Dendritic cell treated with granulocyte-macrophage colony-stimulating factor and Interleukin-4, amounts not matched to agents 40 ng/mL and 50 ng/mL, for 4 days (primary cell): ENCODE measurements at regions not wholly inside any gene's neighbourhood (a gene's known extent, or its start where the extent isn't known, plus 50 kb on each side); places are given as distances from the start of the nearest gene placed in this dataset.

ENCODE experiments used
- H3K27ac Mint-ChIP-seq: one replicate; pipeline ENCODE4 v1.8.0; 2022; ENCODE audit warnings: mild to moderate bottlenecking, mixed read lengths
- H3K27me3 Mint-ChIP-seq: one replicate; pipeline ENCODE4 v1.8.0; 2022; ENCODE audit warnings: mild to moderate bottlenecking, mixed read lengths
- H3K36me3 Mint-ChIP-seq: one replicate; pipeline ENCODE4 v1.8.0; 2022; ENCODE audit warnings: low read depth, mixed read lengths
- H3K4me1 Mint-ChIP-seq: one replicate; pipeline ENCODE4 v1.8.0; 2022; ENCODE audit warnings: low read depth, mixed read lengths
- H3K4me3 Mint-ChIP-seq: one replicate; pipeline ENCODE4 v1.8.0; 2022; ENCODE audit warnings: mild to moderate bottlenecking, moderate library complexity, mixed read lengths
- H3K9me3 Mint-ChIP-seq: one replicate; pipeline ENCODE4 v1.8.0; 2022; ENCODE audit warnings: mixed read lengths
- intact Hi-C: fragments of 100-400 bp; cut with micrococcal nuclease; formaldehyde crosslinking; loops from one replicate; pipeline ENCODE4 v1.15.0; 2022

DNA sequence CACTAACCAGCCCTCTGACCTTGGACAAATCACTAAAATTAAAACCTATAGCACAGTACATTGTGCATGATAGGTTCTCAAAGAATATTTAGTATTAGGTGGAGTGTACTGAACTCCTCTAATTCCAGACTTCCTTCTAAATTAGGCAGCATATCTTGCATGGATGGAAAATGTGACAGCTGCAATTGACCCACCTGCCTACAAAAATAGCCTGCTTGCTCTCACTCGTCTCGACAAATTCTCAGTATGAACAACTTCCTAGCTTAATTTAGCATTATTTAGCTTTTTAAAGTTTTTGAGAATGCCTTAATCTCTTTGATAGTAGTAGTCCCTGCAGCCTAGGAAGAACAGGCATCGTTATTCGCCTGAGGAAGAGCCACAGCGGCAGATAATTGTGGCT, 482.0 kb downstream of the PIK3C3 start:
- no peaks in the 10 kb centered on the region for H3K4me1 Mint-ChIP-seq
- no peak overlapping the region for H3K4me3 Mint-ChIP-seq
- no peaks in the 10 kb centered on the region for H3K9me3 Mint-ChIP-seq
- intact Hi-C loops, result no loop called here
- no peaks in the 10 kb centered on the region for H3K27me3 Mint-ChIP-seq
- H3K36me3 Mint-ChIP-seq, result no peaks in the 10 kb centered on the region
- H3K27ac Mint-ChIP-seq, result no peak overlapping the region

GRCh38 chr18:42437646-42438045, 482.6 kb downstream of the PIK3C3 start:
- intact Hi-C loops, result no loop called here
- no peaks in the 10 kb centered on the region for H3K4me1 Mint-ChIP-seq
- no peaks in the 10 kb centered on the region for H3K27me3 Mint-ChIP-seq
- H3K9me3 Mint-ChIP-seq, result no peaks in the 10 kb centered on the region
- no peaks in the 10 kb centered on the region for H3K36me3 Mint-ChIP-seq
- H3K4me3 Mint-ChIP-seq, result no peak overlapping the region
- H3K27ac Mint-ChIP-seq, result no peak overlapping the region

DNA sequence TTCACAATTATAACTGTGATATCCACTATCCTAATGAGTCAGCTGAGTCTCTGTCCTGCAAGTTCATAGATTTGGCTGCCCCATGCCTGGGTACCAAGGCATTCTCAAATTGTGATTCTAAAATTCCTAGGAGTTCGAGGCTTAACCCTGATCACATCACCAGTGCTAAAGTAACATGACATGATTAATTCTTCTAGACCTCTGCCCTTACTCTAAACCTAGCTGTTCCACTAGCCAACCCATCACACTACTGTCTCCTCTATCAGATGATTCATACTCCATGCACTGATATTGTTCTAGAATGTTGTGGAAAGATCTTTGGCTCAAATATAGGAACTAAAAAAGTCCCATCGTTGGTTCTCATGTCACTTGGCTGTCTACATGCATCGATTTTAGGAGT, 487.6 kb downstream of the PIK3C3 start:
- intact Hi-C loops, result no loop called here

GRCh38 chr18:42444349-42444748, 489.3 kb downstream of the PIK3C3 start:
- H3K4me1 Mint-ChIP-seq, result no peaks in the 10 kb centered on the region
- H3K36me3 Mint-ChIP-seq, result no peaks in the 10 kb centered on the region
- no peak overlapping the region for H3K27ac Mint-ChIP-seq
- no peak overlapping the region for H3K4me3 Mint-ChIP-seq
- H3K9me3 Mint-ChIP-seq, result peaks cover 29% of the 10 kb centered on the region
- H3K27me3 Mint-ChIP-seq, result no peaks in the 10 kb centered on the region
- intact Hi-C loops, result no loop called here

More for the DNA sequence above, 487.6 kb downstream of the PIK3C3 start:
- H3K4me1 Mint-ChIP-seq, result no peaks in the 10 kb centered on the region
- no peaks in the 10 kb centered on the region for H3K36me3 Mint-ChIP-seq
- no peaks in the 10 kb centered on the region for H3K27me3 Mint-ChIP-seq
- H3K27ac Mint-ChIP-seq, result no peak overlapping the region
- H3K4me3 Mint-ChIP-seq, result no peak overlapping the region
- peaks cover 17% of the 10 kb centered on the region for H3K9me3 Mint-ChIP-seq

DNA sequence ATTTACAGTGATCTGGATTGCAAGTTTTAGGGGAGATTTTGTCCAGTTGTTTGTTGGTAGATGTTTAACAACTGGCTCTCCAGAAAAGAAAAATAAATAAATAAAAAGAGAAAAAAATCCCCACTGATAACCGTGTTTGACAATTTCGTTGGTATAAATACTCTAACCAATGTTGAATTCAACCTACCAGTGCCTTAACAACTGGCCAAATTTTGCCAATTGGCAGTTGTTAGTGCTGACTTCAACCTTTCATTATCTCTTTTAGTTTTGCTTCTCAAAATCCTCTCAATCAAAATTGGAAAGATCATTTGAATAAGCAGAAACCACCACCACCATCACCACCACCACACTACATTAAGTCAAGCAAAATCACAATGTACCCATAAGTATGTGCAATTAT, 490.3 kb downstream of the PIK3C3 start:
- no peaks in the 10 kb centered on the region for H3K27me3 Mint-ChIP-seq

DNA sequence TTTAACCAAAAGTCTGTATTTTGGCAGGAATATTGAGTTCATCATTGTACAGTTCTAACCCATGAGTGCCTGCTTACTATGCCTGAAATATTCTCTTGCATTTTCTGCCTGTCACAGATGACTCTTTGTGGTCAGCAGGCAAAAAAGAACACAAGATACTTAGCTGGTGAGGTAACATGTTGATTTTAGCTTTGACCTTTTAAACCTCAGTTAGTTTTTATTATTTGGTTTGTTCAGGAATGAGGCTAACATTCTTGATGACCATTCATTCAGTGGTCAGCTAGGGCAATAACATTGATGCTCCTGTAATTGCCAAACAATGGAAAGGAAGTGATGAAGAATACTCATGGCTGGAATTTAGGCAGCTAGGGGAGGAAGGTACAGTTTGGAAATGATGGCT, 491.2 kb downstream of the PIK3C3 start:
- no peaks in the 10 kb centered on the region for H3K27me3 Mint-ChIP-seq
- peaks cover 34% of the 10 kb centered on the region for H3K9me3 Mint-ChIP-seq
- no peak overlapping the region for H3K4me3 Mint-ChIP-seq
- H3K27ac Mint-ChIP-seq, result no peak overlapping the region
- intact Hi-C loops, result no loop called here
- H3K4me1 Mint-ChIP-seq, result no peaks in the 10 kb centered on the region
- no peaks in the 10 kb centered on the region for H3K36me3 Mint-ChIP-seq

More for the DNA sequence above, 490.3 kb downstream of the PIK3C3 start:
- intact Hi-C loops, result no loop called here
- Mint-ChIP-seq H3K4me3 (no peak overlapping the region), H3K9me3 (peaks cover 29% of the 10 kb centered on the region), H3K27ac (no peak overlapping the region), H3K4me1 (no peaks in the 10 kb centered on the region), H3K36me3 (no peaks in the 10 kb centered on the region)

GRCh38 chr18:42447688-42448087, 492.7 kb downstream of the PIK3C3 start:
- no peaks in the 10 kb centered on the region for H3K4me1 Mint-ChIP-seq
- peaks cover 40% of the 10 kb centered on the region for H3K9me3 Mint-ChIP-seq
- no peak overlapping the region for H3K4me3 Mint-ChIP-seq
- intact Hi-C loops, result no loop called here
- H3K27me3 Mint-ChIP-seq, result no peaks in the 10 kb centered on the region
- no peaks in the 10 kb centered on the region for H3K36me3 Mint-ChIP-seq
- no peak overlapping the region for H3K27ac Mint-ChIP-seq

- H3K36me3 Mint-ChIP-seq, result no peaks in the 10 kb centered on the region
- intact Hi-C loops, result no loop called here
- no peaks in the 10 kb centered on the region for H3K9me3 Mint-ChIP-seq
- no peak overlapping the region for H3K4me3 Mint-ChIP-seq
- no peaks in the 10 kb centered on the region for H3K27me3 Mint-ChIP-seq
- no peaks in the 10 kb centered on the region for H3K4me1 Mint-ChIP-seq
- H3K27ac Mint-ChIP-seq, result no peak overlapping the region
These were observed 503.2 kb downstream of the PIK3C3 start for GRCh38 chr18:42458226-42458625.

GRCh38 chr18:42459873-42460272, 504.8 kb downstream of the PIK3C3 start:
- H3K9me3 Mint-ChIP-seq, result no peaks in the 10 kb centered on the region
- no peak overlapping the region for H3K4me3 Mint-ChIP-seq
- H3K27me3 Mint-ChIP-seq, result no peaks in the 10 kb centered on the region
- H3K36me3 Mint-ChIP-seq, result no peaks in the 10 kb centered on the region
- intact Hi-C loops, result no loop called here
- H3K27ac Mint-ChIP-seq, result no peak overlapping the region
- H3K4me1 Mint-ChIP-seq, result no peaks in the 10 kb centered on the region

- no peaks in the 10 kb centered on the region for H3K4me1 Mint-ChIP-seq
- intact Hi-C loops, result no loop called here
- no peaks in the 10 kb centered on the region for H3K36me3 Mint-ChIP-seq
- no peaks in the 10 kb centered on the region for H3K27me3 Mint-ChIP-seq
- H3K9me3 Mint-ChIP-seq, result no peaks in the 10 kb centered on the region
- no peak overlapping the region for H3K4me3 Mint-ChIP-seq
- no peak overlapping the region for H3K27ac Mint-ChIP-seq
These were observed 516.9 kb downstream of the PIK3C3 start for GRCh38 chr18:42471885-42472284.

- no peaks in the 10 kb centered on the region for H3K9me3 Mint-ChIP-seq
- H3K27me3 Mint-ChIP-seq, result no peaks in the 10 kb centered on the region
- H3K27ac Mint-ChIP-seq, result no peak overlapping the region
- H3K36me3 Mint-ChIP-seq, result no peaks in the 10 kb centered on the region
- intact Hi-C loops, result no loop called here
- no peak overlapping the region for H3K4me3 Mint-ChIP-seq
- no peaks in the 10 kb centered on the region for H3K4me1 Mint-ChIP-seq
These were observed 518.6 kb downstream of the PIK3C3 start for GRCh38 chr18:42473611-42474010.

GRCh38 chr18:42474577-42474976, 519.5 kb downstream of the PIK3C3 start:
- H3K4me3 Mint-ChIP-seq, result no peak overlapping the region
- H3K27ac Mint-ChIP-seq, result no peak overlapping the region
- no peaks in the 10 kb centered on the region for H3K36me3 Mint-ChIP-seq
- H3K27me3 Mint-ChIP-seq, result no peaks in the 10 kb centered on the region
- intact Hi-C loops, result no loop called here
- H3K9me3 Mint-ChIP-seq, result no peaks in the 10 kb centered on the region
- H3K4me1 Mint-ChIP-seq, result no peaks in the 10 kb centered on the region

- Mint-ChIP-seq H3K9me3 (no peaks in the 10 kb centered on the region), H3K27me3 (no peaks in the 10 kb centered on the region), H3K27ac (no peak overlapping the region), H3K36me3 (no peaks in the 10 kb centered on the region), H3K4me3 (no peak overlapping the region), H3K4me1 (no peaks in the 10 kb centered on the region)
- intact Hi-C loops, result no loop called here
These were observed 520.1 kb downstream of the PIK3C3 start for GRCh38 chr18:42475157-42475556.

GRCh38 chr18:42477267-42477666, 522.2 kb downstream of the PIK3C3 start:
- Mint-ChIP-seq H3K27ac (no peak overlapping the region), H3K36me3 (no peaks in the 10 kb centered on the region), H3K9me3 (no peaks in the 10 kb centered on the region), H3K27me3 (no peaks in the 10 kb centered on the region), H3K4me1 (no peaks in the 10 kb centered on the region), H3K4me3 (no peak overlapping the region)
- intact Hi-C loops, result no loop called here

- intact Hi-C loops, result no loop called here
- Mint-ChIP-seq H3K27ac (no peak overlapping the region), H3K4me1 (no peaks in the 10 kb centered on the region)
These were observed 525.4 kb downstream of the PIK3C3 start for GRCh38 chr18:42480441-42480840.

More at GRCh38 chr18:42480441-42480840, 525.4 kb downstream of the PIK3C3 start:
- H3K4me3 Mint-ChIP-seq, result no peak overlapping the region
- no peaks in the 10 kb centered on the region for H3K27me3 Mint-ChIP-seq
- peaks cover 21% of the 10 kb centered on the region for H3K9me3 Mint-ChIP-seq
- H3K36me3 Mint-ChIP-seq, result no peaks in the 10 kb centered on the region
